SK-N-SH (cell line): ENCODE measurements at regions not wholly inside any gene's neighbourhood (a gene's known extent, or its start where the extent isn't known, plus 50 kb on each side); places are given as distances from the start of the nearest gene placed in this dataset.

Experiments
- CTCF ChIA-PET: fragments of 300-600, 350-600 bp; formaldehyde crosslinking; extraction: SDS; loops from one replicate; lab custom pipeline; 2021; lab: Yijun Ruan, JAX
- POLR2A ChIA-PET: fragments of 350-600 bp; sonication (Branson Sonifier 250); formaldehyde crosslinking; extraction: SDS; loops from one replicate; lab custom pipeline; 2020; ENCODE audit warnings: antibody characterized with exemption, inconsistent platforms; lab: Yijun Ruan, JAX
- DNase-seq: peaks from one replicate; pipeline ENCODE4 v3.0.0; 2012
- H2AFZ ChIP-seq: fragments of 200-600 bp; sonication (generic); 2 replicates; pipeline ENCODE4 v1.8.1; 2016; ENCODE audit warnings: antibody characterized with exemption, mild to moderate bottlenecking, low read depth
- H3F3A ChIP-seq: fragments of 200-600 bp; sonication (generic); replicated peaks from 2 replicates; pipeline ENCODE3; 2016; ENCODE audit warnings: antibody characterized with exemption, mild to moderate bottlenecking; ENCODE audit not compliant: insufficient read depth
- H3K27ac ChIP-seq, 2 experiments: fragments of 200-500 bp in 1 of 2; fragments of 200-600 bp in 1 of 2; sonication (Bioruptor generic) in 1 of 2; sonication (generic), shearing (Covaris generic) in 1 of 2; 2 replicates each; pipeline versions ENCODE4 v1.5.1 to v1.6.1; 2014 to 2016; ENCODE audit warnings: low read depth in 2 of 2, inconsistent platforms in 1 of 2, low read length in 1 of 2, mild to moderate bottlenecking in 1 of 2, mixed read lengths in 1 of 2
- H3K27me3 ChIP-seq: fragments of 200-600 bp; sonication (generic), shearing (Covaris generic); 2 replicates; pipeline ENCODE4 v1.6.1; 2016; ENCODE audit warnings: mixed run types; ENCODE audit not compliant: insufficient read depth
- H3K36me3 ChIP-seq, 2 experiments: fragments of 200-500 bp in 1 of 2; fragments of 200-600 bp in 1 of 2; sonication (Bioruptor generic) in 1 of 2; sonication (generic) in 1 of 2; replicated peaks in 1 of 2; 2 replicates each; pipeline versions ENCODE3 to v1.5.1; 2014 to 2016; ENCODE audit warnings: low read length in 1 of 2, mild to moderate bottlenecking in 1 of 2; ENCODE audit not compliant: insufficient read depth in 2 of 2, control insufficient read depth in 1 of 2
- H3K4me1 ChIP-seq, 2 experiments: fragments of 200-500 bp in 1 of 2; fragments of 200-600 bp in 1 of 2; sonication (Bioruptor generic) in 1 of 2; sonication (generic), shearing (Covaris generic) in 1 of 2; 2 replicates each; pipeline versions ENCODE4 v1.5.1 to v1.6.1; 2014 to 2016; ENCODE audit warnings: low read depth in 1 of 2, low read length in 1 of 2, mixed run types in 1 of 2; ENCODE audit not compliant: insufficient read depth in 2 of 2, control insufficient read depth in 1 of 2
- H3K4me2 ChIP-seq: fragments of 200-600 bp; sonication (generic), shearing (Covaris generic); 2 replicates; pipeline ENCODE4 v1.6.1; 2017; ENCODE audit warnings: mixed run types
- H3K4me3 ChIP-seq, 2 experiments: fragments of 200-500 bp in 1 of 2; fragments of 200-600 bp in 1 of 2; sonication (Bioruptor generic) in 1 of 2; sonication (generic), shearing (Covaris generic) in 1 of 2; 2 replicates each; pipeline versions ENCODE4 v1.5.1 to v1.8.1; 2014 to 2016; ENCODE audit warnings: low read depth in 2 of 2, inconsistent platforms in 1 of 2, low read length in 1 of 2, mild to moderate bottlenecking in 1 of 2, mixed read lengths in 1 of 2, moderate library complexity in 1 of 2
- H3K79me2 ChIP-seq: fragments of 200-600 bp; sonication (generic); 2 replicates; pipeline ENCODE4 v1.8.1; 2017; ENCODE audit warnings: mild to moderate bottlenecking; ENCODE audit not compliant: insufficient read depth
- H3K9ac ChIP-seq: fragments of 200-600 bp; sonication (generic); 2 replicates; pipeline ENCODE4 v1.6.1; 2017; ENCODE audit warnings: mixed run types
- H3K9me2 ChIP-seq: fragments of 200-600 bp; sonication (generic); 2 replicates; pipeline ENCODE4 v1.6.1; 2017; ENCODE audit warnings: mixed run types
- H3K9me3 ChIP-seq: fragments of 200-600 bp; sonication (generic); 2 replicates; pipeline ENCODE4 v1.6.1; 2017; ENCODE audit warnings: mixed run types, mild to moderate bottlenecking, moderate library complexity
- H4K20me1 ChIP-seq: fragments of 200-600 bp; sonication (generic); 2 replicates; pipeline ENCODE4 v1.6.1; 2017; ENCODE audit warnings: mild to moderate bottlenecking, mixed run types; ENCODE audit not compliant: insufficient read depth
- EP300 ChIP-seq, 2 experiments: IDR thresholded peaks; 2 replicates each; pipeline versions ENCODE4 v1.4.0 to v1.6.1; 2012; ENCODE audit warnings: borderline replicate concordance in 1 of 2, low read depth in 1 of 2, low read length in 1 of 2
- FOSL2 ChIP-seq: IDR thresholded peaks from 2 replicates; pipeline ENCODE4 v1.4.0; 2012; ENCODE audit warnings: low read depth, mild to moderate bottlenecking, moderate library complexity, borderline replicate concordance
- FOXJ3 ChIP-seq: sonication (generic); formaldehyde crosslinking; IDR thresholded peaks from 2 replicates; pipeline ENCODE4 v1.5.1; 2020; ENCODE audit warnings: mild to moderate bottlenecking, missing genetic modification reagents
- FOXM1 ChIP-seq: IDR thresholded peaks from 2 replicates; pipeline ENCODE4 v1.4.0; 2012; ENCODE audit warnings: low read depth, mild to moderate bottlenecking
- GABPA ChIP-seq: IDR thresholded peaks from 2 replicates; pipeline ENCODE4 v1.4.0; 2012; ENCODE audit warnings: low read depth, mild to moderate bottlenecking
- MEF2A ChIP-seq: IDR thresholded peaks from 2 replicates; pipeline ENCODE4 v1.4.0; 2012; ENCODE audit warnings: low read depth, borderline replicate concordance
- NFIC ChIP-seq: IDR thresholded peaks from 2 replicates; pipeline ENCODE4 v1.4.0; 2012; ENCODE audit warnings: borderline replicate concordance
- NRF1 ChIP-seq: IDR thresholded peaks from 2 replicates; pipeline ENCODE4 v1.6.1; 2012; ENCODE audit warnings: low read depth, mild to moderate bottlenecking, low read length
- POLR2AphosphoS5 ChIP-seq: IDR thresholded peaks from 2 replicates; pipeline ENCODE4 v1.6.1; 2012; ENCODE audit warnings: low read depth, low read length
- SMC3 ChIP-seq: IDR thresholded peaks from 2 replicates; pipeline ENCODE4 v1.6.1; 2012; ENCODE audit warnings: low read depth, low read length, improper control_type of control experiment
- TAF1 ChIP-seq: IDR thresholded peaks from 2 replicates; pipeline ENCODE4 v1.6.1; 2012; ENCODE audit warnings: low read depth, mild to moderate bottlenecking, low read length, moderate library complexity, borderline replicate concordance
- YY1 ChIP-seq: IDR thresholded peaks from 2 replicates; pipeline ENCODE4 v1.4.0; 2012; ENCODE audit warnings: low read depth, mild to moderate bottlenecking
- WGBS: methylation state at CpG from one replicate; pipeline ENCODE4 v1.1.6; 2017; ENCODE audit warnings: low lambda C conversion rate; 5-methylcytosine and 5-hydroxymethylcytosine counted together
- TF ChIP-seq, protein P1 (sequence below): fragments of 150-350 bp; IDR thresholded peaks from 2 replicates; pipeline ENCODE4 v1.6.1; 2016; ENCODE audit warnings: mild to moderate bottlenecking, low read depth, low read length
- TF ChIP-seq, protein P2 (sequence below): IDR thresholded peaks from 2 replicates; pipeline ENCODE4; 2012
- TF ChIP-seq, protein P3 (sequence below): IDR thresholded peaks from 2 replicates; pipeline ENCODE4 v1.6.1; 2012; ENCODE audit warnings: mild to moderate bottlenecking, low read depth, low read length, moderate library complexity
- TF ChIP-seq, protein P4 (sequence below): IDR thresholded peaks from 2 replicates; pipeline ENCODE4 v1.4.0; 2012; ENCODE audit warnings: low read depth, borderline replicate concordance
- TF ChIP-seq, protein P5 (sequence below): IDR thresholded peaks from 2 replicates; pipeline ENCODE4 v1.4.0; 2012; ENCODE audit warnings: low read depth

DNA sequence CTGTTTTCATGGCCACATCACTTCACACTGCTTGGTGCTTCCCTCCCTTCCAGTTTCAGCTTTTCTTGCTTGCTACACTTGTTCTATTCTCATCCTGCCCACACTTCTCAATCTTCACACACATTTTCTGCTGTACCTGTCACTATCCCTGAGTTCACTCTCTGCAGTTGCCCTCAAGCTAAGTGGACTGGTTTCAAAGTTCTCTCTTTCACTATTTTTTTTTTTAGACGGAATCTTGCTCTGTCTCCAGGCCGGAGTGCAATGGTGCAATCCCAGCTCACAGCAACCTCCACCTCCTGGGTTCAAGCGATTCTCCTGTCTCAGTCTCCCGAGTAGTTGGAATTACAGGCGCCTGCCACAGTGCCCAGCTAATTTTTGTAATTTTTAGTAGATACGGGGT is 130.6 kb upstream of the FAM83B start:
- Histone ChIP-seq H3K27me3 (no peaks in the 10 kb centered on the region; the same call in 1 of the 2 replicates), H3K9me2 (no peaks in the 10 kb centered on the region), H3K27ac (no peak overlapping the region), H2AFZ (no peak overlapping the region), H3K79me2 (no peaks in the 10 kb centered on the region), H3K4me2 (no peak overlapping the region), H3K36me3 (no peaks in the 10 kb centered on the region), H3K9ac (no peak overlapping the region), H3K4me1 (no peaks in the 10 kb centered on the region; a peak in 1 of 4 replicates), H3K9me3 (no peaks in the 10 kb centered on the region), H4K20me1 (no peaks in the 10 kb centered on the region), H3F3A (no peaks in the 10 kb centered on the region), H3K4me3 (no peak overlapping the region)
- no peak for DNase-seq
- POLR2A ChIA-PET: no interaction called here
- 29% methylated on average over 6 of the region's 6 CpGs for WGBS
- TF ChIP-seq, protein P1, sequence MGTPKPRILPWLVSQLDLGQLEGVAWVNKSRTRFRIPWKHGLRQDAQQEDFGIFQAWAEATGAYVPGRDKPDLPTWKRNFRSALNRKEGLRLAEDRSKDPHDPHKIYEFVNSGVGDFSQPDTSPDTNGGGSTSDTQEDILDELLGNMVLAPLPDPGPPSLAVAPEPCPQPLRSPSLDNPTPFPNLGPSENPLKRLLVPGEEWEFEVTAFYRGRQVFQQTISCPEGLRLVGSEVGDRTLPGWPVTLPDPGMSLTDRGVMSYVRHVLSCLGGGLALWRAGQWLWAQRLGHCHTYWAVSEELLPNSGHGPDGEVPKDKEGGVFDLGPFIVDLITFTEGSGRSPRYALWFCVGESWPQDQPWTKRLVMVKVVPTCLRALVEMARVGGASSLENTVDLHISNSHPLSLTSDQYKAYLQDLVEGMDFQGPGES: no peak
- TF ChIP-seq, protein P2, sequence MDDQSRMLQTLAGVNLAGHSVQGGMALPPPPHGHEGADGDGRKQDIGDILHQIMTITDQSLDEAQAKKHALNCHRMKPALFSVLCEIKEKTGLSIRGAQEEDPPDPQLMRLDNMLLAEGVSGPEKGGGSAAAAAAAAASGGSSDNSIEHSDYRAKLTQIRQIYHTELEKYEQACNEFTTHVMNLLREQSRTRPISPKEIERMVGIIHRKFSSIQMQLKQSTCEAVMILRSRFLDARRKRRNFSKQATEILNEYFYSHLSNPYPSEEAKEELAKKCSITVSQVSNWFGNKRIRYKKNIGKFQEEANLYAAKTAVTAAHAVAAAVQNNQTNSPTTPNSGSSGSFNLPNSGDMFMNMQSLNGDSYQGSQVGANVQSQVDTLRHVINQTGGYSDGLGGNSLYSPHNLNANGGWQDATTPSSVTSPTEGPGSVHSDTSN: no peak
- TF ChIP-seq MEF2A: no peak
- no peak for TF ChIP-seq POLR2AphosphoS5
- TF ChIP-seq GABPA: no peak
- TF ChIP-seq, protein P3, sequence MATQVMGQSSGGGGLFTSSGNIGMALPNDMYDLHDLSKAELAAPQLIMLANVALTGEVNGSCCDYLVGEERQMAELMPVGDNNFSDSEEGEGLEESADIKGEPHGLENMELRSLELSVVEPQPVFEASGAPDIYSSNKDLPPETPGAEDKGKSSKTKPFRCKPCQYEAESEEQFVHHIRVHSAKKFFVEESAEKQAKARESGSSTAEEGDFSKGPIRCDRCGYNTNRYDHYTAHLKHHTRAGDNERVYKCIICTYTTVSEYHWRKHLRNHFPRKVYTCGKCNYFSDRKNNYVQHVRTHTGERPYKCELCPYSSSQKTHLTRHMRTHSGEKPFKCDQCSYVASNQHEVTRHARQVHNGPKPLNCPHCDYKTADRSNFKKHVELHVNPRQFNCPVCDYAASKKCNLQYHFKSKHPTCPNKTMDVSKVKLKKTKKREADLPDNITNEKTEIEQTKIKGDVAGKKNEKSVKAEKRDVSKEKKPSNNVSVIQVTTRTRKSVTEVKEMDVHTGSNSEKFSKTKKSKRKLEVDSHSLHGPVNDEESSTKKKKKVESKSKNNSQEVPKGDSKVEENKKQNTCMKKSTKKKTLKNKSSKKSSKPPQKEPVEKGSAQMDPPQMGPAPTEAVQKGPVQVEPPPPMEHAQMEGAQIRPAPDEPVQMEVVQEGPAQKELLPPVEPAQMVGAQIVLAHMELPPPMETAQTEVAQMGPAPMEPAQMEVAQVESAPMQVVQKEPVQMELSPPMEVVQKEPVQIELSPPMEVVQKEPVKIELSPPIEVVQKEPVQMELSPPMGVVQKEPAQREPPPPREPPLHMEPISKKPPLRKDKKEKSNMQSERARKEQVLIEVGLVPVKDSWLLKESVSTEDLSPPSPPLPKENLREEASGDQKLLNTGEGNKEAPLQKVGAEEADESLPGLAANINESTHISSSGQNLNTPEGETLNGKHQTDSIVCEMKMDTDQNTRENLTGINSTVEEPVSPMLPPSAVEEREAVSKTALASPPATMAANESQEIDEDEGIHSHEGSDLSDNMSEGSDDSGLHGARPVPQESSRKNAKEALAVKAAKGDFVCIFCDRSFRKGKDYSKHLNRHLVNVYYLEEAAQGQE: no peak
- TF ChIP-seq EP300 (IDR thresholded peaks at IDR 0.05; ENCODE audit: borderline replicate concordance in 1 of 2, low read depth in 1 of 2, low read length in 1 of 2): no peak
- no peak for TF ChIP-seq YY1
- no peak for TF ChIP-seq FOXM1
- TF ChIP-seq NRF1: no peak
- TF ChIP-seq SMC3: no peak
- no peak for TF ChIP-seq FOSL2
- no peak for TF ChIP-seq FOXJ3
- TF ChIP-seq TAF1: no peak
- no peak for TF ChIP-seq NFIC
- TF ChIP-seq, protein P4, sequence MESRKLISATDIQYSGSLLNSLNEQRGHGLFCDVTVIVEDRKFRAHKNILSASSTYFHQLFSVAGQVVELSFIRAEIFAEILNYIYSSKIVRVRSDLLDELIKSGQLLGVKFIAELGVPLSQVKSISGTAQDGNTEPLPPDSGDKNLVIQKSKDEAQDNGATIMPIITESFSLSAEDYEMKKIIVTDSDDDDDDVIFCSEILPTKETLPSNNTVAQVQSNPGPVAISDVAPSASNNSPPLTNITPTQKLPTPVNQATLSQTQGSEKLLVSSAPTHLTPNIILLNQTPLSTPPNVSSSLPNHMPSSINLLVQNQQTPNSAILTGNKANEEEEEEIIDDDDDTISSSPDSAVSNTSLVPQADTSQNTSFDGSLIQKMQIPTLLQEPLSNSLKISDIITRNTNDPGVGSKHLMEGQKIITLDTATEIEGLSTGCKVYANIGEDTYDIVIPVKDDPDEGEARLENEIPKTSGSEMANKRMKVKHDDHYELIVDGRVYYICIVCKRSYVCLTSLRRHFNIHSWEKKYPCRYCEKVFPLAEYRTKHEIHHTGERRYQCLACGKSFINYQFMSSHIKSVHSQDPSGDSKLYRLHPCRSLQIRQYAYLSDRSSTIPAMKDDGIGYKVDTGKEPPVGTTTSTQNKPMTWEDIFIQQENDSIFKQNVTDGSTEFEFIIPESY: no peak
- TF ChIP-seq, protein P5, sequence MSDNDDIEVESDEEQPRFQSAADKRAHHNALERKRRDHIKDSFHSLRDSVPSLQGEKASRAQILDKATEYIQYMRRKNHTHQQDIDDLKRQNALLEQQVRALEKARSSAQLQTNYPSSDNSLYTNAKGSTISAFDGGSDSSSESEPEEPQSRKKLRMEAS: no peak
- CTCF ChIA-PET: interaction anchor here (0.7 to 1.4 kb wide), 3 partner anchors 9 to 17 kb away, joined by 3 to 4 read pairs (median 3); no protein-coding TSS in a partner anchor
